OCI-LY1 (cell line): ENCODE measurements at regions not wholly inside any gene's neighbourhood (a gene's known extent, or its start where the extent isn't known, plus 50 kb on each side); places are given as distances from the start of the nearest gene placed in this dataset.

Experiments used
- EZH2 ChIP-seq: fragments of 200-600 bp; sonication (generic), shearing (Covaris generic); IDR thresholded peaks from 2 replicates; pipeline ENCODE4 v1.8.0; 2017; ENCODE audit warnings: borderline replicate concordance, mixed run types, mild to moderate bottlenecking, antibody characterized with exemption, low read length, moderate library complexity, mixed read lengths
- TF ChIP-seq, protein P1 (sequence below): fragments of 200-600 bp; sonication (generic), shearing (Covaris generic); IDR thresholded peaks from 2 replicates; pipeline ENCODE4 v1.5.1; 2017; ENCODE audit warnings: mild to moderate bottlenecking, antibody characterized with exemption, low read length, moderate library complexity, mixed read lengths

DNA sequence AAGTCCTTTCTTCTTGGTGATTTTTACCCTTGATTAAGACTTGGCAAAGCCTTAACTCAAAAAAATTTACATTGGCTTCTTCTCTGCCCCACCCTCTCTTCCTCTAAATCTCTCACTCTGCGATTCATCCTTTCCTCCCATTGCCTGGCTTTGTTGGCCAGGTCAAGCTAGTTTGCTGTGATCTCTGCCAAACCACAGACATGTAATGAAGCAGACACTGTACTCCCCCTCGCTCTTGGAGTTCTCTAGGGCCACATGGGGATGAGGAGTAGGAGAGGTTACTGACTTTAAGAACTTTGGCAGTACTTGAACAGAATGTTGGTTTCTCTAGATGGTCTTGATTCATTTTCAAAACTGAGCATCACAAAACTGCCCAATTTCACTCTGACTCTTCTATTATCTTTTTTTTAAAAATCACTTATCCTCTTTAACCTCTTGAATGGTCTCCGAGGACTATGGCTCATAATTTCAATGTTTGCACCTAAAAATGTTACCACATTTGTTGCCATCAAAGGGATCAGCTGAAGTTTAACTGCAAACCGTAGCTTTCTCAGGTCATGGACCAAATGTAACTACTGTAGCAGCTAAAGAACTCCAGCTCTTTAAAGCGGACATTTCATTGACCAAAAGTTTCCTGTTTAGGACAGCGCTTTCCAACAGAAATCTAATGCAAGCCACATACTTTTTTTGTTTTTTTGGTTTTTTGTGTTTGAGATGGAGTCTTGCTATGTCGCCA, 62.7 kb upstream of the IPO9 start:
- TF ChIP-seq, protein P1, sequence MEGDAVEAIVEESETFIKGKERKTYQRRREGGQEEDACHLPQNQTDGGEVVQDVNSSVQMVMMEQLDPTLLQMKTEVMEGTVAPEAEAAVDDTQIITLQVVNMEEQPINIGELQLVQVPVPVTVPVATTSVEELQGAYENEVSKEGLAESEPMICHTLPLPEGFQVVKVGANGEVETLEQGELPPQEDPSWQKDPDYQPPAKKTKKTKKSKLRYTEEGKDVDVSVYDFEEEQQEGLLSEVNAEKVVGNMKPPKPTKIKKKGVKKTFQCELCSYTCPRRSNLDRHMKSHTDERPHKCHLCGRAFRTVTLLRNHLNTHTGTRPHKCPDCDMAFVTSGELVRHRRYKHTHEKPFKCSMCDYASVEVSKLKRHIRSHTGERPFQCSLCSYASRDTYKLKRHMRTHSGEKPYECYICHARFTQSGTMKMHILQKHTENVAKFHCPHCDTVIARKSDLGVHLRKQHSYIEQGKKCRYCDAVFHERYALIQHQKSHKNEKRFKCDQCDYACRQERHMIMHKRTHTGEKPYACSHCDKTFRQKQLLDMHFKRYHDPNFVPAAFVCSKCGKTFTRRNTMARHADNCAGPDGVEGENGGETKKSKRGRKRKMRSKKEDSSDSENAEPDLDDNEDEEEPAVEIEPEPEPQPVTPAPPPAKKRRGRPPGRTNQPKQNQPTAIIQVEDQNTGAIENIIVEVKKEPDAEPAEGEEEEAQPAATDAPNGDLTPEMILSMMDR, result no peak
- TF ChIP-seq EZH2, result no peak
